NCI-H460 (cell line): ENCODE measurements at regions not wholly inside any gene's neighbourhood (a gene's known extent, or its start where the extent isn't known, plus 50 kb on each side); places are given as distances from the start of the nearest gene placed in this dataset.

Source experiments
- DNase-seq: peaks from one replicate; pipeline ENCODE4 v3.0.0-alpha.2; 2016; ENCODE audit warnings: low read depth; ENCODE audit errors: extremely low read depth

GRCh38 chr5:156094001-156094400 lies 233.0 kb upstream of the SGCD start:
- no peak for DNase-seq

- DNase-seq = no peak
Measured at GRCh38 chr5:156095709-156096241, 231.2 kb upstream of the SGCD start.

DNA sequence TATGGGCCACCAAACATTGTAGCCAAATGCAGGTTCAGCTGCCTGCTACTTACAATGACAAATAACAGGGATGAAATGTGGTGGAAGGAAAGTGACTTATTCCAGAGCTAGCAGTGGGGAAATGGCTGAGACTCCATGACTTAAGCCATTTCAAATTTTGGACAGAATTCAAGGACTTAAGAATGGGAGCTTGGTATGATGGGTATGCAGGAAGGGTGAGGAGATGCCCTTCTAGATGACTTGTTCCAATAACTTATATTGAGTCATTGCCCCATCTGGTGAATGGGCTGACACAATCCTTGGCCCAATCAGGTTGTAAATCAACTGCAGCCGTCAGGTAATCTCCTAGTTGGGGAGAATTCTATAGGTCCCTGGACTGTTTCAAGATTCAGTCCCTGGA lies 230.7 kb upstream of the SGCD start:
- DNase-seq = no peak

DNA sequence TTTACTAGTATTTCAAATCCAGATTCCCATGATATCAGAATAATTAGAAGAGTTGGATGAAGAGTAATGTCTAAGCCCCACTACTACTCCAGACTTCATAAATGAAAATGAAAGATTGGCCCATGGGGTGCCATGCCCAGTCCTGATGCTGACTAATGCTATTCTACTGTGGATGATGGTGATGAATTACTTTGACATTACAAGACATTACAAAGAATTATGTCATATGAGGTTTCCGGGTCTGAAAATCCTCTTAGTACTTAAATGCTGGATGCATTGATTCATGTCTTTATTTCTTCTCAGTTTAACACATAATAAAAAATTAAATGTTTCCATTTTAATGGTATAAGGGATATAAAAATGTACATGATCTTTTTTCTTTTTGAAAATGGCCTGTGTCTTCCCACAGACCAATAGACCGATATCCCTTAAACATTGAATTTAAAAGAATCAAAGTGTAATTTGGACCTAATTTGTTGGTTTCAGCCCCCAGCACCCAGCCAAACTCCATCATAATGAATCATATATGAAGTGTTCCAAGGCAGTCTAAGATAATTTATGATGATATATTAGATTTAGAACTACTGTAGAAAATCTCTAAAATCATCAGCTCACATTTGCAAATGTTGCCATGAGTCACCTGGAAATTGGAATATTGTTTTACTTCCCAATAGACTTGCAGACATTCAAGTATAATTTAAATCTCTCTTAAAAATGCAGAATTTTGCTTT lies 223.6 kb upstream of the SGCD start:
- DNase-seq = no peak

DNA sequence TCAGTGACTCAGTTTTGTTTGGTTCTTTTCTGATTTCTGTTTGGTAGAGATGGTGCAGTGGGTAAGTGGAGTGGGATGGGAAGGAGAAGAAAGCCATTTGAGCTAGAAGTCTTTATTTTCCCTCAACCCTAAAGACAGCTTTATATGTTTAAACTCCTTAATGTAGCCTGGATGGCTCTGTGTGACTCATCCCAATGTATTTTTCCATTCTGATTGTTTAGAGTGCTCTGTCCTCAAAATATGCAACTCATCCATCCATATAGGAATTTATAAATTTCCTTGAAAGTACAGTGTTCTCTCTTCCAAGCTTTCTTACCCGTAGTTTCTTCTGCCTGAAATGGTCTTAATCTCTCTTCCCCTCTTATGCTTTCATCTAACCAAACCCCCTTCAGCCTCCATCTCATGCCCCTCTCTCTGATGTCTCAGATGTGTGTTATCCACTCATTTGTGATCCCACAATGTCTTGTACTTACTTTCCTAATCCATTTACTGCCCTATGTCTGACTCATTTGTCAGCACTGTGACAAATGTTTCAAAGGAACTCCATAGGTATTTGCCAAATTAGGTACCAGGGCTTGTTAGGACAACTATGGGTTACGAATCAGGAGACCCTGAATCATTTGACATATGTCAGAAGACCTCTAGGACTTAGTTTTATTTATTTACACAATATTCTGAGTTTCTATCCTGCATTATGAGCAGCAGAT lies 217.5 kb upstream of the SGCD start:
- DNase-seq = no peak

DNA sequence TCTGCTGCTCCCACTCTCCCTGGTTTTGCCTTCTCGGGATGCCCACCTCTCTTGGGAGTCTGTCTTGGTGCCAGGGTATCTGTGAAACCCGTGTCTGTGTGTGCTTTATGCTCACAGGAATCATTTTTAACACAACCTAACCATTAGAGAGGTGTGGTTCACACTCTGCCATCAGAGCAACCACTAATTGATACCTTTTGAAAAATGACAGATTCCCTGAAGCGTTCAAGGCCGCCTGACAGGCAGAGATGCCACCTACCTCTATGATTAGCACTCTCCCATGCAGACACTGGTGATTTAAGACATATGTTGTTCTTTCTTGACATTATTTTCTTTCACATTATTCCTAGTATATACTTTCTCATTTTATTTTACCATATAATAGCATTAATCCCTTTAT lies 207.3 kb upstream of the SGCD start:
- no peak for DNase-seq

- no peak for DNase-seq
Measured at GRCh38 chr5:156120777-156121176, 206.2 kb upstream of the SGCD start.

GRCh38 chr5:156121234-156121633 lies 205.7 kb upstream of the SGCD start:
- no peak for DNase-seq

GRCh38 chr5:156121882-156122281 lies 205.1 kb upstream of the SGCD start:
- DNase-seq = no peak

GRCh38 chr5:156124708-156125107 lies 202.3 kb upstream of the SGCD start:
- no peak for DNase-seq

DNA sequence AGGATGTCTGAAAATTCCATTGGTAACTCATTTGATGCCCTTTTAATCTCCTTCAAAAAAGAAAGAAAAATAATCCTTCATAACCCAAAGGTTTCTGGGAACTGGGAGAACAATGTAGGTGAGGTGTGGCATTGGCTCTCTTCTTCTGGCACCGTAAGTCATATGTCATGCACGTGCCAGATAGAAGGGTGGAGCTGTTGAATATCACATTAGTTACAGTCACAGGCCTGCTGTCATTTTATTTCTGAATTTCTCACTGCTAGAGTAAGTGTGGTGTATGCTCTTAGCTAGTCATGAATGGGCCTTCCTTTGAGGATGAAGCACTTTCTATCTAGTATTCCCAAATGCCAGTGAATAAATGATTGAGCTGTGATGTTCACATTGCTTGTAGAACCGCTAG lies 201.8 kb upstream of the SGCD start:
- DNase-seq = no peak

- no peak for DNase-seq
Measured at GRCh38 chr5:156126716-156127115, 200.2 kb upstream of the SGCD start.

- no peak for DNase-seq
Measured at GRCh38 chr5:156128026-156128425, 198.9 kb upstream of the SGCD start.

- no peak for DNase-seq
Measured at GRCh38 chr5:156134216-156134615, 192.7 kb upstream of the SGCD start.

- DNase-seq = no peak
Measured at GRCh38 chr5:156135531-156135930, 191.4 kb upstream of the SGCD start.

GRCh38 chr5:156137071-156137869 lies 189.7 kb upstream of the SGCD start:
- peak; percentile 64 for DNase-seq

DNA sequence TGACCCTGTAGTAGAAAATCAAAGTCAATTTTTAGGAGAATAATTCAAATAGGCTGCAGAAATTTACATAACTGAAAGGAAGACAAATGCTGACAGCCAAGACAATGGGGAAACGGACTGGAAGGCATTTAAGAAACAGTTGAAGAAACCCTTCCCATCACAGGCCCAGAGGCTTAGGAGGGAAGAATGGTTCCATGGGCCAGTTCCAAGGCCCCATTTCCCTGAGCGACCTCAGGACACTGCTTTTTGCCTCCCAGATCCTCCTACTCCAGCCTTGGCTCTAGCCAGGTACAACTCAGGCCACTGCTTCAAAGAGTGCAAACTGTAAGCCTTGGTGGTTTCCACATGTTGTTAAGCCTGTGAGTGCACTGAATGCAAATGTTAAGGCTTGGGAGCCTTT lies 184.1 kb upstream of the SGCD start:
- DNase-seq = no peak

- DNase-seq = peak; percentile 51
Measured at GRCh38 chr5:156147261-156147943, 179.6 kb upstream of the SGCD start.

- no peak for DNase-seq
Measured at GRCh38 chr5:156147944-156148285, 179.0 kb upstream of the SGCD start.

DNA sequence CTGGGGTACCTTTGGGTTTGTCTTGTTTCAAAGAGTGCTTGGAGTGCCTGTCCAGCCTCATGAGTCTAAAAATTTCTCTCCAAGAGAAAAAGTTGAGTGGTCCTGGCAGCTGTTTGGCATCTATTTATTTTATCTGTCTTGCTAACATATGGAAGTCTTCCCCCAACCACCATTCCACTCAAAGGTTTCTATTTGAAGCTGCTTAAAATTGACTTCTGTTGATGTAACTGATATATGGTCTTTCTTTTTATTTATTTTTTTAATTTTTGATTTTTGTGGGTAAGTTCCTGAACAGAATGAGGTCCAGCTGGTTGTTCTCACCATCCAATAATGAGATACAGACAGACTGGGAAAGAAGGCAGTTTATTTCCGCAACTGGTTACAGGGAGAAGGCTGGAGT lies 178.7 kb upstream of the SGCD start:
- DNase-seq = no peak

DNA sequence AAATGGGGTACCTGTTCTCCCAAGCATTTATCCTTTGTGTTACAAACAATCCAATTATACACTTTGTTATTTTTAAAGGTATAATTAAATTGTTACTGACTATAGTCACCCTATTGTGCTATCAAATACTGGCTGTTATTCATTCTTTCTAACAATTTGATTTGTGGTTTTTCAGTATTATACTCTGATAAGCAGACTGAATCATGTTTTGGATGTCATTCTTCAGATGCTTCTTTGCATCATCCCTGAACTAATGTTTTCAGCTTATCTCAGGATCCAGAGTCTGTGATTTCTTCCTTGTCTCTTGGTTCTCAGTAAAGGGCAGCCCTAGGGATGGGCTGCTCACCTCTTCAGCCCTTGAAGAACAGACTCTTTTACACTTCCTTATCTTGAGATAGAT lies 177.8 kb upstream of the SGCD start:
- no peak for DNase-seq
